ENCODE measurements at regions not wholly inside any gene's neighbourhood (a gene's known extent, or its start where the extent isn't known, plus 50 kb on each side); places are given as distances from the start of the nearest gene placed in this dataset.

DNA sequence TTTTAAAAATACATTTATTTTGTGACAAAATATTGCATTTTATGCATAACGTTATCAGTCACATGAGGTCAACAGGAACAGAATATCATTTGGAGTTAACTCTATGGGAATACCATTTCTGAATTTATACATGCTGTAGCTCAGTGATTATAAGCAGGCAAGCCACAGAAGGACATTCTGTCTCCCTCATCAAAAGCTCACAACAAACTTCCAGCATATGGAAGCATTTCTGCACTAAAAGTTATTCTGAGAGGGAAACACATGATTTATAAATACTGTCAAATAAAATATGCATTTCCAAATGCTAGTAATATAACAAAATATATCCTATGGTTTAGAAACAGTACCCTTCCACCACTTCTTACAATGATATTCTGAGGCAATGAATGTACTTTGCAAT, 854.1 kb upstream of the B3GALT2 start:
- TF ChIP-seq, protein P1, sequence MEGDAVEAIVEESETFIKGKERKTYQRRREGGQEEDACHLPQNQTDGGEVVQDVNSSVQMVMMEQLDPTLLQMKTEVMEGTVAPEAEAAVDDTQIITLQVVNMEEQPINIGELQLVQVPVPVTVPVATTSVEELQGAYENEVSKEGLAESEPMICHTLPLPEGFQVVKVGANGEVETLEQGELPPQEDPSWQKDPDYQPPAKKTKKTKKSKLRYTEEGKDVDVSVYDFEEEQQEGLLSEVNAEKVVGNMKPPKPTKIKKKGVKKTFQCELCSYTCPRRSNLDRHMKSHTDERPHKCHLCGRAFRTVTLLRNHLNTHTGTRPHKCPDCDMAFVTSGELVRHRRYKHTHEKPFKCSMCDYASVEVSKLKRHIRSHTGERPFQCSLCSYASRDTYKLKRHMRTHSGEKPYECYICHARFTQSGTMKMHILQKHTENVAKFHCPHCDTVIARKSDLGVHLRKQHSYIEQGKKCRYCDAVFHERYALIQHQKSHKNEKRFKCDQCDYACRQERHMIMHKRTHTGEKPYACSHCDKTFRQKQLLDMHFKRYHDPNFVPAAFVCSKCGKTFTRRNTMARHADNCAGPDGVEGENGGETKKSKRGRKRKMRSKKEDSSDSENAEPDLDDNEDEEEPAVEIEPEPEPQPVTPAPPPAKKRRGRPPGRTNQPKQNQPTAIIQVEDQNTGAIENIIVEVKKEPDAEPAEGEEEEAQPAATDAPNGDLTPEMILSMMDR (IDR thresholded peaks at IDR 0.05; ENCODE audit: insufficient read depth, low read length) = no peak
- TF ChIP-seq, protein P2, sequence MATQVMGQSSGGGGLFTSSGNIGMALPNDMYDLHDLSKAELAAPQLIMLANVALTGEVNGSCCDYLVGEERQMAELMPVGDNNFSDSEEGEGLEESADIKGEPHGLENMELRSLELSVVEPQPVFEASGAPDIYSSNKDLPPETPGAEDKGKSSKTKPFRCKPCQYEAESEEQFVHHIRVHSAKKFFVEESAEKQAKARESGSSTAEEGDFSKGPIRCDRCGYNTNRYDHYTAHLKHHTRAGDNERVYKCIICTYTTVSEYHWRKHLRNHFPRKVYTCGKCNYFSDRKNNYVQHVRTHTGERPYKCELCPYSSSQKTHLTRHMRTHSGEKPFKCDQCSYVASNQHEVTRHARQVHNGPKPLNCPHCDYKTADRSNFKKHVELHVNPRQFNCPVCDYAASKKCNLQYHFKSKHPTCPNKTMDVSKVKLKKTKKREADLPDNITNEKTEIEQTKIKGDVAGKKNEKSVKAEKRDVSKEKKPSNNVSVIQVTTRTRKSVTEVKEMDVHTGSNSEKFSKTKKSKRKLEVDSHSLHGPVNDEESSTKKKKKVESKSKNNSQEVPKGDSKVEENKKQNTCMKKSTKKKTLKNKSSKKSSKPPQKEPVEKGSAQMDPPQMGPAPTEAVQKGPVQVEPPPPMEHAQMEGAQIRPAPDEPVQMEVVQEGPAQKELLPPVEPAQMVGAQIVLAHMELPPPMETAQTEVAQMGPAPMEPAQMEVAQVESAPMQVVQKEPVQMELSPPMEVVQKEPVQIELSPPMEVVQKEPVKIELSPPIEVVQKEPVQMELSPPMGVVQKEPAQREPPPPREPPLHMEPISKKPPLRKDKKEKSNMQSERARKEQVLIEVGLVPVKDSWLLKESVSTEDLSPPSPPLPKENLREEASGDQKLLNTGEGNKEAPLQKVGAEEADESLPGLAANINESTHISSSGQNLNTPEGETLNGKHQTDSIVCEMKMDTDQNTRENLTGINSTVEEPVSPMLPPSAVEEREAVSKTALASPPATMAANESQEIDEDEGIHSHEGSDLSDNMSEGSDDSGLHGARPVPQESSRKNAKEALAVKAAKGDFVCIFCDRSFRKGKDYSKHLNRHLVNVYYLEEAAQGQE (IDR thresholded peaks at IDR 0.05; ENCODE audit: insufficient replicate concordance, low read depth) = no peak

All from HL-60 (cell line).